ENCODE measurements at regions not wholly inside any gene's neighbourhood (a gene's known extent, or its start where the extent isn't known, plus 50 kb on each side); places are given as distances from the start of the nearest gene placed in this dataset.

- DNase-seq: no peak
Measured at GRCh38 chr1:221638595-221638994, 103.3 kb downstream of the DUSP10 start.

DNA sequence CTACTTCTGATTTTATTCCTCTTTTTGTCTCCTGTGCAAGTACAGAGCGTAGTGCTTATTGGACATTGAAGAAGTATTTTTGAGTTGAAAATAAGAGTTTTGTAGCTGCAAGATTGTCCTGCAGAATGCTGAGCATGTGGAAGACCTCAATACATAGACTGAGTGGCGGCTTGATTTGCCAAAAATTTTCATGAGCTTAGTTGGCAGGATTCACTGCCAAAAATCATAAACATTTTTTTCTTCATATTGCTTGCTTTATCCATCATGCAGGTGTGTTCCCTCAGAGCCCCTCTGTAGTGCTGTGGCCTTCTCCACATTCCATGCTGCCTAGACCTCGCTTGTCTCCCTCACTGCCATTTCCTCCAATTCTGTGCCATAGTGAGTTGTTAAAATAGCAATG lies 100.1 kb downstream of the DUSP10 start:
- DNase-seq: no peak

DNA sequence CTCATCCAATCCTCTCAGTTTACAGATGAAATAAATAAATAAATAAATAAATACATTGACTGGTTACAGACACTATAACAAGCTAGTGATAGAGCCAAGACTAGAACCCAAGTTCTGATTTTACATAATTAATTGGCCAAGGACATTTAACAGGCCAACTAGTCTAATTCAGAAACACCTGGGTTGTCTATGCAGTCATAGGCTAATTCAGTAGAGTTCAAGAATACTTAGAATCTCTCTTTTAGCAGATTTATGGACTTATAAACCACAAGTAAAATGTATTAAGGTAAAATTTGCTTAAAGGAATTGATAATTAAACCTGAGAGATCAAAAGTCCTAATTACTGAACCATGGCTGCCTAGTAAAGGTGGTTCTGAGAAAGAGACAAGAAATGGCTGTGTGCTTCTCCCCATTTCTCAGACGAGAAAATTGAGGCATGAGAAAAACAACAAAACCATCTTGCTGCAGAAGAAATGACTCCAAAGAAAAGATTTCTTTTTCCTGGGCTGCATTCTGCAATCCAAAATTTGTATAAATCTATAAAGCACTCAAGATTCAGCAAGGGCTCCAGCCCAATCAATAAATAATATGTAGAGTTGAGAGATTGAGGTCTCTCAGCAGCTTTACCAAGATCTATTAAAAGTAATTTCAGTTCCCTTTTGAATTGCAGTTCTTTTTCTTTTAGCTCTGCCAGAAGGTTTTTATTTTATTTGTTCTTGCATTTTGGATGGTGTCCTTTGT lies 98.3 kb downstream of the DUSP10 start:
- DNase-seq: no peak

DNA sequence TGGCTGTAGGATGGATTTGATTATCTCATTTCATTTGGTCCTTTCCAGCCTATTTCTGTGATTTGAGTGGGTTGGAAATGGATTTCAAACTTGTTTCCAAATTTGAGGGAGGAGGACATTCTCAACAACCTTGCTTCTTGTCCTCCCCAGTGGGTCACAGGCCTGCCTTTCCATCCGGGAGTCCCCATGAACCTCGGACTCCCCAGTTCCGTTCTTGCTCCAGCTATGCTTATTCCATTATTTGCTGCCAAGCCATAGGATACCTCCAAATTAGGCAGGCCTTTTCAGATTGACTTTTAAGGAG lies 97.8 kb downstream of the DUSP10 start:
- no peak for DNase-seq

DNA sequence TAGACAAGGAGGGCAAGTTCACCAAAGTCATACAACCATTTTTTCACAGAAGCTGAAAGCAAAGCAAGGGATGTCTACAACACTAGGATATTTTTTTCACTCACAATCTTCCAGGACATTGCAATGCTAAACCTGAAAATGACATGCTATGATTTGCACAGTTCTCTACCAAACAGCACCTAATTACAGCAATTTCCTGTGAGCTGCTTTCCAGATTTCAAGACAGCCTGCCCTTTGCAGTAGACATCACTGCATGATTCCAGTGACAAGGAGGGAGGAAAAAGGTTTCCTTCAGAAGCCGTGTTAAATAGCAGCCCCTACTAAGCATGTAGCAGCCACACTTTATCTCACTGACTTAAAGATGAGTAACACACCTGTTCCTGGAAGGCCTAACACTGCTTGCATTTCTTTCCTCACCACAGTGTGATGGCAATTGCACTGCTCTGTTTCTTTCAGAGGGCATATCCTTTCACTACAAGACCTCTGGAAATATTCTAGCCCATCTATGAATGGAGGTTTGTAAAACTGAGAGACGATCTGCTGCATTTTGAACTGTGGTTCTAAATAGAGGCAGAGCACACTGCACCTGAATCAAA lies 97.1 kb downstream of the DUSP10 start:
- DNase-seq: no peak

DNA sequence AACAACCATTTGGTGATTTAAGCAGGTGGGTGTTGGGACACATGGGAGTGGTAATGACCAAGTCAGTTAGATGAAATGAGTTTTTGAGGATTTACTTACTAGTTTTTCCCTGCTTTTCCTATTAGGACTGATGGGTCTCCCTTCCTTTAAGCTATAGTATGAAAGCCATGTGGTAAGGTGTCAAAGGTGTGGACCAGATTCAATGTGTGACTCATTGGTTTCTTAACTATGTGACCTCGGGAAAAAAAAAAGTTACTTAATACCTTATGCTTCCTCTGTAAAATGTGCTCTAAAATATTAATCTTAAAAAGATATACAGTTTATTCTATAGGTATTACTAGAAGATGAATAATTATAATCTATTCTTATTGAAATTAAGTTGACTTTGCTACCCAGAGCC lies 93.7 kb downstream of the DUSP10 start:
- no peak for DNase-seq

Measured in stimulated activated naive CD4-positive, alpha-beta T cell treated with Interleukin-2 at 50 U/mL for 16 hours (primary cell).